IMR-90 (cell line): ENCODE measurements at regions not wholly inside any gene's neighbourhood (a gene's known extent, or its start where the extent isn't known, plus 50 kb on each side); places are given as distances from the start of the nearest gene placed in this dataset.
A peak's percentile ranks its signal among the peaks of the same experiment; 100 is the strongest.

Source experiments
- ATAC-seq: fragments of 200-7000 bp; cut with Tn5 transposase; 2 replicates; pipeline ENCODE4 v1.9.1; 2020; ENCODE audit warnings: low read depth, mild to moderate bottlenecking, moderate library complexity
- BruUV-seq: library from RNA; stranded (reverse); fragments of 400-500 nt; replicated peaks from 2 replicates; lab custom pipeline; 2021; lab: Mats Ljungman, UMichigan
- CTCF ChIA-PET: fragments of 300-600 bp; formaldehyde crosslinking; extraction: SDS; loops from one replicate; lab custom pipeline; 2021; ENCODE audit warnings: antibody characterized with exemption; lab: Yijun Ruan, JAX
- POLR2A ChIA-PET: fragments of 300-600 bp; sonication (Branson Sonifier 250); formaldehyde crosslinking; loops from one replicate; lab custom pipeline; 2022; ENCODE audit warnings: antibody characterized with exemption; ENCODE audit not compliant: unreplicated experiment; lab: Charles Lee
- DNase-seq: peaks from one replicate; pipeline ENCODE4 v3.0.0; 2013
- H2AFZ ChIP-seq: replicated peaks from 2 replicates; pipeline ENCODE3; 2013; ENCODE audit warnings: low read length, mild to moderate bottlenecking; ENCODE audit not compliant: poor library complexity
- H2AK5ac ChIP-seq: 2 replicates; pipeline ENCODE4 v1.6.1; 2013; ENCODE audit warnings: low read depth, low read length, inconsistent platforms
- H2AK9ac ChIP-seq: replicated peaks from 2 replicates; pipeline ENCODE3; 2013; ENCODE audit warnings: mild to moderate bottlenecking, low read depth, low read length, moderate library complexity; ENCODE audit not compliant: poor library complexity
- H2BK120ac ChIP-seq: 2 replicates; pipeline ENCODE4 v1.6.1; 2013; ENCODE audit warnings: low read depth, low read length, inconsistent platforms
- H2BK15ac ChIP-seq: 3 replicates; pipeline ENCODE4 v1.6.1; 2013; ENCODE audit warnings: low read depth, low read length, inconsistent platforms
- H2BK20ac ChIP-seq: 2 replicates; pipeline ENCODE4 v1.6.1; 2013; ENCODE audit warnings: low read depth, mild to moderate bottlenecking, inconsistent platforms, low read length, moderate library complexity
- H2BK5ac ChIP-seq: 2 replicates; pipeline ENCODE4 v1.6.1; 2013; ENCODE audit warnings: mild to moderate bottlenecking, low read depth, low read length, inconsistent platforms; ENCODE audit not compliant: poor library complexity, severe bottlenecking
- H3K14ac ChIP-seq: replicated peaks from 2 replicates; pipeline ENCODE4 v1.6.1; 2013; ENCODE audit warnings: low read depth, low read length, inconsistent platforms
- H3K18ac ChIP-seq: 2 replicates; pipeline ENCODE4 v1.6.1; 2013; ENCODE audit warnings: low read depth, low read length, control low read depth
- H3K23ac ChIP-seq: 2 replicates; pipeline ENCODE4 v1.6.1; 2013; ENCODE audit warnings: low read depth, low read length, inconsistent platforms
- H3K27ac ChIP-seq: 2 replicates; pipeline ENCODE4 v1.5.1; 2013; ENCODE audit warnings: mild to moderate bottlenecking, control low read depth, low read length; ENCODE audit not compliant: insufficient read depth
- H3K27me3 ChIP-seq: 2 replicates; pipeline ENCODE4 v1.6.1; 2013; ENCODE audit warnings: low read length; ENCODE audit not compliant: control insufficient read depth, insufficient read depth
- H3K36me3 ChIP-seq: 2 replicates; pipeline ENCODE4 v1.6.1; 2013; ENCODE audit warnings: low read length, mixed read lengths; ENCODE audit not compliant: control insufficient read depth, insufficient read depth
- H3K4ac ChIP-seq: 2 replicates; pipeline ENCODE4 v1.6.1; 2013; ENCODE audit warnings: low read depth, low read length, inconsistent platforms
- H3K4me1 ChIP-seq: 2 replicates; pipeline ENCODE4 v1.6.1; 2013; ENCODE audit warnings: low read length, mixed read lengths; ENCODE audit not compliant: control insufficient read depth, insufficient read depth
- H3K4me2 ChIP-seq: 2 replicates; pipeline ENCODE4 v1.6.1; 2013; ENCODE audit warnings: low read depth, mild to moderate bottlenecking, control low read depth, low read length, moderate library complexity
- H3K4me3 ChIP-seq: 2 replicates; pipeline ENCODE4 v1.5.1; 2013; ENCODE audit warnings: low read depth, mild to moderate bottlenecking, control low read depth, low read length, moderate library complexity; ENCODE audit not compliant: insufficient read depth
- H3K56ac ChIP-seq: 2 replicates; pipeline ENCODE4 v1.6.1; 2013; ENCODE audit warnings: low read length, inconsistent platforms; ENCODE audit not compliant: insufficient read depth; ENCODE audit errors: extremely low read depth
- H3K79me1 ChIP-seq, 2 experiments: 2 replicates each; pipeline ENCODE4 v1.6.1; 2013; ENCODE audit warnings: low read length in 2 of 2, inconsistent platforms in 1 of 2, low read depth in 1 of 2
- H3K9ac ChIP-seq: 2 replicates; pipeline ENCODE4 v1.6.1; 2013; ENCODE audit warnings: low read depth, low read length, control low read depth
- H3K9me1 ChIP-seq: 2 replicates; pipeline ENCODE4 v1.6.1; 2013; ENCODE audit warnings: low read length, inconsistent platforms; ENCODE audit not compliant: insufficient read depth
- H3K9me3 ChIP-seq: 2 replicates; pipeline ENCODE4 v1.6.1; 2013; ENCODE audit warnings: low read length; ENCODE audit not compliant: control insufficient read depth, insufficient read depth
- H4K20me1 ChIP-seq: 2 replicates; pipeline ENCODE4 v1.6.1; 2013; ENCODE audit warnings: low read length, inconsistent platforms; ENCODE audit not compliant: insufficient read depth
- H4K5ac ChIP-seq: 2 replicates; pipeline ENCODE4 v1.6.1; 2013; ENCODE audit warnings: mild to moderate bottlenecking, low read depth, low read length, control low read depth
- H4K8ac ChIP-seq, 2 experiments: 2 replicates each; pipeline ENCODE4 v1.6.1; 2013; ENCODE audit warnings: low read depth in 2 of 2, low read length in 2 of 2, control low read depth in 1 of 2, inconsistent platforms in 1 of 2
- H4K91ac ChIP-seq: 2 replicates; pipeline ENCODE4 v1.6.1; 2013; ENCODE audit warnings: low read depth, low read length, inconsistent platforms; ENCODE audit not compliant: insufficient read depth
- BHLHE40 ChIP-seq: fragments of 150-350 bp; IDR thresholded peaks from 2 replicates; pipeline ENCODE4 v1.6.1; 2016; ENCODE audit warnings: mild to moderate bottlenecking, low read depth, low read length
- CEBPB ChIP-seq: IDR thresholded peaks from 2 replicates; pipeline ENCODE4 v1.6.1; 2012; ENCODE audit warnings: low read depth, low read length, improper control_type of control experiment
- CHD1 ChIP-seq: IDR thresholded peaks from 2 replicates; pipeline ENCODE4 v1.6.1; 2012; ENCODE audit warnings: low read depth, low read length, improper control_type of control experiment
- FOS ChIP-seq: fragments of 150-350 bp; IDR thresholded peaks from 2 replicates; pipeline ENCODE4 v1.6.1; 2016; ENCODE audit warnings: low read depth, low read length
- MAFK ChIP-seq: IDR thresholded peaks from 2 replicates; pipeline ENCODE4 v1.6.1; 2012; ENCODE audit warnings: low read depth, low read length, improper control_type of control experiment
- MAZ ChIP-seq: IDR thresholded peaks from 2 replicates; pipeline ENCODE4 v1.6.1; 2012; ENCODE audit warnings: low read depth, mild to moderate bottlenecking, low read length, improper control_type of control experiment, moderate library complexity, borderline replicate concordance
- MXI1 ChIP-seq: IDR thresholded peaks from 2 replicates; pipeline ENCODE4 v1.6.1; 2012; ENCODE audit warnings: low read depth, mild to moderate bottlenecking, low read length, moderate library complexity, borderline replicate concordance
- NFE2L2 ChIP-seq: fragments of 150-350 bp; IDR thresholded peaks from 2 replicates; pipeline ENCODE4 v1.6.1; 2016; ENCODE audit warnings: low read depth, mild to moderate bottlenecking, low read length
- POLR2A ChIP-seq: IDR thresholded peaks from 2 replicates; pipeline ENCODE4 v1.6.1; 2012; ENCODE audit warnings: mild to moderate bottlenecking, low read depth, low read length
- RAD21 ChIP-seq: IDR thresholded peaks from 2 replicates; pipeline ENCODE4 v1.6.1; 2012; ENCODE audit warnings: low read length, improper control_type of control experiment
- RCOR1 ChIP-seq: IDR thresholded peaks from 2 replicates; pipeline ENCODE4 v1.6.1; 2012; ENCODE audit warnings: mild to moderate bottlenecking, low read length, improper control_type of control experiment; ENCODE audit not compliant: insufficient replicate concordance
- RFX5 ChIP-seq: IDR thresholded peaks from 2 replicates; pipeline ENCODE4 v1.8.0; 2012; ENCODE audit warnings: low read depth, mild to moderate bottlenecking, low read length, moderate library complexity
- SMC3 ChIP-seq: fragments of 150-350 bp; IDR thresholded peaks from 2 replicates; pipeline ENCODE4 v1.6.1; 2016; ENCODE audit warnings: low read depth, mild to moderate bottlenecking, antibody characterized with exemption, low read length, moderate library complexity
- USF2 ChIP-seq: fragments of 150-350 bp; IDR thresholded peaks from 2 replicates; pipeline ENCODE4 v1.6.1; 2017; ENCODE audit warnings: mild to moderate bottlenecking, antibody characterized with exemption, low read length, low read depth
- WGBS, 2 experiments: methylation state at CpG; one replicate each; pipeline versions ENCODE4 v1.1.5 to v1.1.7; 2013; ENCODE audit warnings: missing lambda C conversion rate in 2 of 2; ENCODE audit not compliant: insufficient read length in 1 of 2; ENCODE audit errors: extremely low coverage in 2 of 2; 5-methylcytosine and 5-hydroxymethylcytosine counted together
- dilution Hi-C: fragments of 300-500 bp; cut with HindIII; formaldehyde crosslinking; loops from one replicate; pipeline ENCODE4 v1.14.3; 2018; ENCODE audit warnings: low sequenced_read_pairs; ENCODE audit not compliant: unreplicated experiment
- in situ Hi-C: fragments of 300-500 bp; cut with MboI; formaldehyde crosslinking; loops from 3 replicates; pipeline ENCODE4 v1.14.3; 2019; ENCODE audit warnings: low sequenced_read_pairs, inconsistent platforms, mixed read lengths
- intact Hi-C: fragments of 100-400 bp; cut with micrococcal nuclease; formaldehyde crosslinking; loops from 2 replicates; pipeline ENCODE4 v1.10.0; 2022
- TF ChIP-seq, protein P1 (sequence below): conservative IDR thresholded peaks from 2 replicates; pipeline ENCODE4 v1.5.1; 2012; ENCODE audit warnings: mild to moderate bottlenecking, low read depth, low read length, improper control_type of control experiment
- TF ChIP-seq, protein P2 (sequence below): fragments of 150-350 bp; IDR thresholded peaks from 2 replicates; pipeline ENCODE4 v1.6.1; 2016; ENCODE audit warnings: low read depth, mild to moderate bottlenecking, low read length, moderate library complexity, borderline replicate concordance

- in situ Hi-C loops: no loop called here
- TF ChIP-seq MAFK (no peak), MAZ (no peak), MXI1 (no peak), BHLHE40 (no peak), RFX5 (no peak), CHD1 (no peak), CEBPB (no peak), RCOR1 (no peak), USF2 (no peak), NFE2L2 (no peak), POLR2A (no peak), FOS (no peak), SMC3 (no peak), RAD21 (no peak)
- TF ChIP-seq, protein P1, sequence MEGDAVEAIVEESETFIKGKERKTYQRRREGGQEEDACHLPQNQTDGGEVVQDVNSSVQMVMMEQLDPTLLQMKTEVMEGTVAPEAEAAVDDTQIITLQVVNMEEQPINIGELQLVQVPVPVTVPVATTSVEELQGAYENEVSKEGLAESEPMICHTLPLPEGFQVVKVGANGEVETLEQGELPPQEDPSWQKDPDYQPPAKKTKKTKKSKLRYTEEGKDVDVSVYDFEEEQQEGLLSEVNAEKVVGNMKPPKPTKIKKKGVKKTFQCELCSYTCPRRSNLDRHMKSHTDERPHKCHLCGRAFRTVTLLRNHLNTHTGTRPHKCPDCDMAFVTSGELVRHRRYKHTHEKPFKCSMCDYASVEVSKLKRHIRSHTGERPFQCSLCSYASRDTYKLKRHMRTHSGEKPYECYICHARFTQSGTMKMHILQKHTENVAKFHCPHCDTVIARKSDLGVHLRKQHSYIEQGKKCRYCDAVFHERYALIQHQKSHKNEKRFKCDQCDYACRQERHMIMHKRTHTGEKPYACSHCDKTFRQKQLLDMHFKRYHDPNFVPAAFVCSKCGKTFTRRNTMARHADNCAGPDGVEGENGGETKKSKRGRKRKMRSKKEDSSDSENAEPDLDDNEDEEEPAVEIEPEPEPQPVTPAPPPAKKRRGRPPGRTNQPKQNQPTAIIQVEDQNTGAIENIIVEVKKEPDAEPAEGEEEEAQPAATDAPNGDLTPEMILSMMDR: no peak
- TF ChIP-seq, protein P2, sequence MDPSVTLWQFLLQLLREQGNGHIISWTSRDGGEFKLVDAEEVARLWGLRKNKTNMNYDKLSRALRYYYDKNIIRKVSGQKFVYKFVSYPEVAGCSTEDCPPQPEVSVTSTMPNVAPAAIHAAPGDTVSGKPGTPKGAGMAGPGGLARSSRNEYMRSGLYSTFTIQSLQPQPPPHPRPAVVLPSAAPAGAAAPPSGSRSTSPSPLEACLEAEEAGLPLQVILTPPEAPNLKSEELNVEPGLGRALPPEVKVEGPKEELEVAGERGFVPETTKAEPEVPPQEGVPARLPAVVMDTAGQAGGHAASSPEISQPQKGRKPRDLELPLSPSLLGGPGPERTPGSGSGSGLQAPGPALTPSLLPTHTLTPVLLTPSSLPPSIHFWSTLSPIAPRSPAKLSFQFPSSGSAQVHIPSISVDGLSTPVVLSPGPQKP: no peak
- Histone ChIP-seq H3K4me2 (0 out of 2 replicates have a peak overlapping the region, but pooled peaks have one; percentile 7), H4K5ac (no peak overlapping the region), H2BK5ac (no peak overlapping the region), H3K9me3 (no peaks in the 10 kb centered on the region), H3K23ac (no peak overlapping the region), H3K4ac (no peak overlapping the region), H3K14ac (no peak overlapping the region), H4K20me1 (no peaks in the 10 kb centered on the region), H2BK15ac (no peak overlapping the region), H3K36me3 (no peaks in the 10 kb centered on the region), H2AFZ (no peak overlapping the region), H3K4me3 (no peak overlapping the region), H3K56ac (no peak overlapping the region), H2BK120ac (no peak overlapping the region), H3K4me1 (no peaks in the 10 kb centered on the region), H3K27ac (no peak overlapping the region), H3K9ac (no peak overlapping the region; the same call in 1 of the 2 replicates), H4K8ac (no peak overlapping the region), H2BK20ac (no peak overlapping the region), H3K79me1 (no peaks in the 10 kb centered on the region), H3K9me1 (no peaks in the 10 kb centered on the region), H3K27me3 (no peaks in the 10 kb centered on the region), H3K18ac (no peak overlapping the region), H4K91ac (no peak overlapping the region), H2AK5ac (no peak overlapping the region), H2AK9ac (no peak overlapping the region)
- ATAC-seq: no peak
- dilution Hi-C loops: no loop called here
- BruUV-seq: no TSS peak
- intact Hi-C loops: no loop called here
- POLR2A ChIA-PET: no interaction called here
- CTCF ChIA-PET: no interaction called here
- WGBS, 2 experiments: no CpG with 5 or more reads among the region's 1 CpG
- no peak for DNase-seq
These were observed 1905.4 kb upstream of the FLRT2 start for GRCh38 chr14:83624541-83624940.
